WTC11 (cell line): ENCODE measurements at regions not wholly inside any gene's neighbourhood (a gene's known extent, or its start where the extent isn't known, plus 50 kb on each side); places are given as distances from the start of the nearest gene placed in this dataset.

Source experiments
- AFF4 ChIP-seq: sonication (generic); formaldehyde crosslinking; IDR thresholded peaks from 2 replicates; pipeline ENCODE4 v1.8.1; 2023; ENCODE audit warnings: mild to moderate bottlenecking, missing genetic modification reagents, borderline replicate concordance
- CREB1 ChIP-seq: sonication (generic); formaldehyde crosslinking; IDR thresholded peaks from 2 replicates; pipeline ENCODE4 v1.8.0; 2023; ENCODE audit warnings: mild to moderate bottlenecking, missing genetic modification reagents
- CTCF ChIP-seq: fragments of 200-600 bp; IDR thresholded peaks from 2 replicates; pipeline ENCODE4 v1.8.0; 2022; ENCODE audit warnings: antibody characterized with exemption
- E2F1 ChIP-seq: sonication (generic); formaldehyde crosslinking; IDR thresholded peaks from 2 replicates; pipeline ENCODE4 v1.8.0; 2022; ENCODE audit warnings: mild to moderate bottlenecking, missing genetic modification reagents
- E2F5 ChIP-seq: sonication (generic); formaldehyde crosslinking; IDR thresholded peaks from 2 replicates; pipeline ENCODE4 v1.8.1; 2022; ENCODE audit warnings: mild to moderate bottlenecking, moderate library complexity, missing genetic modification reagents
- ESRRA ChIP-seq: sonication (generic); formaldehyde crosslinking; IDR thresholded peaks from 2 replicates; pipeline ENCODE4 v1.8.1; 2022; ENCODE audit warnings: mild to moderate bottlenecking, missing genetic modification reagents, borderline replicate concordance
- FOXP4 ChIP-seq: sonication (generic); formaldehyde crosslinking; IDR thresholded peaks from 2 replicates; pipeline ENCODE4 v1.8.0; 2022; ENCODE audit warnings: mild to moderate bottlenecking, missing genetic modification reagents
- HMGXB4 ChIP-seq: sonication (generic); formaldehyde crosslinking; IDR thresholded peaks from 2 replicates; pipeline ENCODE4 v1.8.1; 2023; ENCODE audit warnings: mild to moderate bottlenecking, moderate library complexity, missing genetic modification reagents
- RELA ChIP-seq: sonication (generic); formaldehyde crosslinking; IDR thresholded peaks from 2 replicates; pipeline ENCODE4 v1.8.1; 2022; ENCODE audit warnings: missing genetic modification reagents, mild to moderate bottlenecking, borderline replicate concordance
- SOX15 ChIP-seq: fragments of 250-450 bp; sonication (Bioruptor Pico); IDR thresholded peaks from 2 replicates; pipeline ENCODE4 v1.9.0; 2021; ENCODE audit warnings: mild to moderate bottlenecking
- USF2 ChIP-seq: sonication (generic); formaldehyde crosslinking; IDR thresholded peaks from 2 replicates; pipeline ENCODE4 v1.8.1; 2023; ENCODE audit warnings: mild to moderate bottlenecking, missing genetic modification reagents, moderate library complexity
- ZBTB43 ChIP-seq: sonication (generic); formaldehyde crosslinking; IDR thresholded peaks from 2 replicates; pipeline ENCODE4 v1.8.1; 2023; ENCODE audit warnings: mild to moderate bottlenecking, missing genetic modification reagents
- ZNF232 ChIP-seq: sonication (generic); formaldehyde crosslinking; IDR thresholded peaks from 2 replicates; pipeline ENCODE4 v1.8.0; 2022; ENCODE audit warnings: mild to moderate bottlenecking, missing genetic modification reagents
- ZNF263 ChIP-seq: sonication (generic); formaldehyde crosslinking; IDR thresholded peaks from 2 replicates; pipeline ENCODE4 v1.8.1; 2022; ENCODE audit warnings: low read depth, mild to moderate bottlenecking, moderate library complexity, missing genetic modification reagents

- TF ChIP-seq CREB1 (CRISPR knock-in tag) (no peak), HMGXB4 (CRISPR knock-in tag) (no peak), ZNF232 (CRISPR knock-in tag) (no peak), CTCF (no peak), E2F1 (no peak), AFF4 (CRISPR knock-in tag) (no peak), RELA (CRISPR knock-in tag) (no peak), ZNF263 (CRISPR knock-in tag) (no peak), FOXP4 (CRISPR knock-in tag) (no peak), USF2 (CRISPR knock-in tag) (no peak), SOX15 (no peak), E2F5 (no peak), ESRRA (no peak), ZBTB43 (CRISPR knock-in tag) (no peak)
These were observed 57.1 kb upstream of the ANKRD1 start for GRCh38 chr10:90977855-90978486.
